ENCODE measurements at regions not wholly inside any gene's neighbourhood (a gene's known extent, or its start where the extent isn't known, plus 50 kb on each side); places are given as distances from the start of the nearest gene placed in this dataset.

DNA sequence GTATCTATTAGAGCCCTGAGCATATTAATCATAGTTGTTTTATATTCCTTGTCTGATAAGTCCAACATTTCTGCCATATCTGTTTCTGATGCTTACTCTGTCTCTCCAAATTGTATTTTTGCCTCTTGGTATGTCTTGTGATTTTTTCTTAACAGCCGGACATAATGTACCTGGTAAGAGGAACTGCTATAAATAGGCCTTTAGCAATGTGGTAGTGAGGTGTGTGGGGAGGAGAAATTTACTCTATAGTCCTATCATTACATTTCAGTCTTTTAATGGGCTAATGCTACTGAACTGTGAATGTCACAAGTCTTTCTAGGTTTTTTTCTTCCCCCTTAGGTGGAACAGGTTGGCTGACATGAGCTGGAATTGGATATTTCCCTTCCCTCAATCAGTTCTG lies 176.1 kb upstream of the FGF10 start:
- ChIA-PET POLR2A (ENCODE audit: unreplicated experiment) (no interaction called here), CTCF (no interaction called here)
- H3K27ac ChIP-seq (ENCODE audit: insufficient read depth, low read length) = no peak overlapping the region
- no peak overlapping the region for H2AK9ac ChIP-seq (replicated peaks; ENCODE audit: low read depth, low read length, poor library complexity)
- H2AFZ ChIP-seq (replicated peaks; ENCODE audit: low read length, poor library complexity) = no peak overlapping the region
- in situ Hi-C loops (cut with MboI; ENCODE audit: low sequenced_read_pairs) (no loop called here), intact Hi-C loops (cut with micrococcal nuclease) (no loop called here), dilution Hi-C loops (cut with HindIII; ENCODE audit: low sequenced_read_pairs, unreplicated experiment) (no loop called here)
- no peak overlapping the region for H4K5ac ChIP-seq (ENCODE audit: low read depth, low read length)
- no peaks in the 10 kb centered on the region for H3K4me1 ChIP-seq (ENCODE audit: control insufficient read depth, insufficient read depth, low read length)
- H2BK15ac ChIP-seq (ENCODE audit: low read depth, low read length) = no peak overlapping the region
- H2BK5ac ChIP-seq (ENCODE audit: low read depth, low read length, poor library complexity, severe bottlenecking) = no peak overlapping the region
- no peaks in the 10 kb centered on the region for H3K9me1 ChIP-seq (ENCODE audit: insufficient read depth, low read length)
- DNase-seq (no peak), ATAC-seq (ENCODE audit: low read depth) (no peak)
- no peak overlapping the region for H3K4ac ChIP-seq (ENCODE audit: low read depth, low read length)
- no peak overlapping the region for H3K18ac ChIP-seq (ENCODE audit: low read depth, low read length)
- H3K9ac ChIP-seq (ENCODE audit: low read depth, low read length) = no peak overlapping the region
- no peak overlapping the region for H3K23ac ChIP-seq (ENCODE audit: low read depth, low read length)
- no peaks in the 10 kb centered on the region for H4K20me1 ChIP-seq (ENCODE audit: insufficient read depth, low read length)
- H3K27me3 ChIP-seq (ENCODE audit: control insufficient read depth, insufficient read depth, low read length) = no peaks in the 10 kb centered on the region
- no TSS peak for BruUV-seq (replicated peaks)
- no peaks in the 10 kb centered on the region for H3K9me3 ChIP-seq (ENCODE audit: control insufficient read depth, insufficient read depth, low read length)
- no peak overlapping the region for H2BK120ac ChIP-seq (ENCODE audit: low read depth, low read length)
- no CpG with 5 or more reads among the region's 1 CpG for WGBS, 2 experiments (ENCODE audit: extremely low coverage in 2 of 2, insufficient read length in 1 of 2)
- H3K4me3 ChIP-seq (ENCODE audit: insufficient read depth, low read depth, low read length) = no peak overlapping the region
- no peak overlapping the region for H4K8ac ChIP-seq (ENCODE audit: low read depth in 2 of 2, low read length in 2 of 2)
- H2AK5ac ChIP-seq (ENCODE audit: low read depth, low read length) = no peak overlapping the region
- H3K14ac ChIP-seq (replicated peaks; ENCODE audit: low read depth, low read length) = no peak overlapping the region
- no peak for TF ChIP-seq MXI1 (IDR thresholded peaks at IDR 0.05; ENCODE audit: borderline replicate concordance, low read depth, low read length)
- TF ChIP-seq, protein P1, sequence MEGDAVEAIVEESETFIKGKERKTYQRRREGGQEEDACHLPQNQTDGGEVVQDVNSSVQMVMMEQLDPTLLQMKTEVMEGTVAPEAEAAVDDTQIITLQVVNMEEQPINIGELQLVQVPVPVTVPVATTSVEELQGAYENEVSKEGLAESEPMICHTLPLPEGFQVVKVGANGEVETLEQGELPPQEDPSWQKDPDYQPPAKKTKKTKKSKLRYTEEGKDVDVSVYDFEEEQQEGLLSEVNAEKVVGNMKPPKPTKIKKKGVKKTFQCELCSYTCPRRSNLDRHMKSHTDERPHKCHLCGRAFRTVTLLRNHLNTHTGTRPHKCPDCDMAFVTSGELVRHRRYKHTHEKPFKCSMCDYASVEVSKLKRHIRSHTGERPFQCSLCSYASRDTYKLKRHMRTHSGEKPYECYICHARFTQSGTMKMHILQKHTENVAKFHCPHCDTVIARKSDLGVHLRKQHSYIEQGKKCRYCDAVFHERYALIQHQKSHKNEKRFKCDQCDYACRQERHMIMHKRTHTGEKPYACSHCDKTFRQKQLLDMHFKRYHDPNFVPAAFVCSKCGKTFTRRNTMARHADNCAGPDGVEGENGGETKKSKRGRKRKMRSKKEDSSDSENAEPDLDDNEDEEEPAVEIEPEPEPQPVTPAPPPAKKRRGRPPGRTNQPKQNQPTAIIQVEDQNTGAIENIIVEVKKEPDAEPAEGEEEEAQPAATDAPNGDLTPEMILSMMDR (conservative IDR thresholded peaks at IDR 0.05; ENCODE audit: low read depth, low read length) = no peak
- TF ChIP-seq RCOR1 (IDR thresholded peaks at IDR 0.05; ENCODE audit: insufficient replicate concordance, low read length) = no peak
- no peak for TF ChIP-seq CEBPB (IDR thresholded peaks at IDR 0.05; ENCODE audit: low read depth, low read length)
- TF ChIP-seq, protein P2, sequence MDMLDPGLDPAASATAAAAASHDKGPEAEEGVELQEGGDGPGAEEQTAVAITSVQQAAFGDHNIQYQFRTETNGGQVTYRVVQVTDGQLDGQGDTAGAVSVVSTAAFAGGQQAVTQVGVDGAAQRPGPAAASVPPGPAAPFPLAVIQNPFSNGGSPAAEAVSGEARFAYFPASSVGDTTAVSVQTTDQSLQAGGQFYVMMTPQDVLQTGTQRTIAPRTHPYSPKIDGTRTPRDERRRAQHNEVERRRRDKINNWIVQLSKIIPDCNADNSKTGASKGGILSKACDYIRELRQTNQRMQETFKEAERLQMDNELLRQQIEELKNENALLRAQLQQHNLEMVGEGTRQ (IDR thresholded peaks at IDR 0.05; ENCODE audit: low read depth, low read length) = no peak
- H3K56ac ChIP-seq (ENCODE audit: extremely low read depth, insufficient read depth, low read length) = no peak overlapping the region
- no peak overlapping the region for H2BK20ac ChIP-seq (ENCODE audit: low read depth, low read length)
- no peaks in the 10 kb centered on the region for H3K79me1 ChIP-seq (ENCODE audit: low read depth in 1 of 2, low read length in 2 of 2)
- no peaks in the 10 kb centered on the region for H3K36me3 ChIP-seq (ENCODE audit: control insufficient read depth, insufficient read depth, low read length)
- H4K91ac ChIP-seq (ENCODE audit: insufficient read depth, low read depth, low read length) = no peak overlapping the region
- no peak overlapping the region for H3K4me2 ChIP-seq (ENCODE audit: low read depth, low read length)

All from IMR-90 (cell line).